ENCODE measurements at regions not wholly inside any gene's neighbourhood (a gene's known extent, or its start where the extent isn't known, plus 50 kb on each side); places are given as distances from the start of the nearest gene placed in this dataset.

GRCh38 chr16:14350081-14350480, 279.0 kb downstream of the MRTFB start:
- Histone ChIP-seq H4K20me1 (ENCODE audit: insufficient read depth, low read length) (no peaks in the 10 kb centered on the region), H3F3A (ENCODE audit: insufficient read depth, low read length) (peaks cover 6% of the 10 kb centered on the region), H3K9me2 (replicated peaks; ENCODE audit: insufficient read depth, low read length) (no peaks in the 10 kb centered on the region), H3K27me3 (replicated peaks; ENCODE audit: insufficient read depth, low read length) (no peaks in the 10 kb centered on the region), H3K9me3 (replicated peaks; ENCODE audit: insufficient read depth, low read length) (no peaks in the 10 kb centered on the region), H3K4me3 (ENCODE audit: low read length) (no peak overlapping the region), H3K36me3 (replicated peaks; ENCODE audit: insufficient read depth, low read length) (no peaks in the 10 kb centered on the region), H3K4me1 (ENCODE audit: low read length) (0 out of 2 replicates have a peak, but pooled peaks cover 3% of the 10 kb centered on the region), H3K27ac (ENCODE audit: low read length) (no peak overlapping the region), H3K79me2 (ENCODE audit: low read length) (no peaks in the 10 kb centered on the region), H3K4me2 (ENCODE audit: low read depth, low read length) (no peak overlapping the region), H3K9ac (ENCODE audit: low read length) (no peak overlapping the region), H2AFZ (ENCODE audit: low read length) (no peak overlapping the region)
- TF ChIP-seq EZH2phosphoT487 (IDR thresholded peaks at IDR 0.05; ENCODE audit: low read length) = no peak
- no peak for TF ChIP-seq CTCF (IDR thresholded peaks at IDR 0.05; ENCODE audit: low read length)
- TF ChIP-seq EZH2 (optimal IDR thresholded peaks at IDR 0.05; ENCODE audit: low read depth, low read length) = no peak
- DNase-seq = no peak

GRCh38 chr16:14347706-14348105, 276.6 kb downstream of the MRTFB start:
- H3K9me2 ChIP-seq (replicated peaks; ENCODE audit: insufficient read depth, low read length) = no peaks in the 10 kb centered on the region

GRCh38 chr16:14346278-14347142, 275.4 kb downstream of the MRTFB start:
- Histone ChIP-seq H3K79me2 (ENCODE audit: low read length) (no peaks in the 10 kb centered on the region), H3K27me3 (replicated peaks; ENCODE audit: insufficient read depth, low read length) (no peaks in the 10 kb centered on the region), H3K4me2 (ENCODE audit: low read depth, low read length) (no peak overlapping the region), H3K4me3 (ENCODE audit: low read length) (no peak overlapping the region), H2AFZ (ENCODE audit: low read length) (no peak overlapping the region), H3K4me1 (ENCODE audit: low read length) (no peaks in the 10 kb centered on the region), H3K36me3 (replicated peaks; ENCODE audit: insufficient read depth, low read length) (no peaks in the 10 kb centered on the region), H4K20me1 (ENCODE audit: insufficient read depth, low read length) (no peaks in the 10 kb centered on the region), H3K9ac (ENCODE audit: low read length) (no peak overlapping the region), H3K27ac (ENCODE audit: low read length) (no peak overlapping the region), H3K9me2 (replicated peaks; ENCODE audit: insufficient read depth, low read length) (no peaks in the 10 kb centered on the region), H3K9me3 (replicated peaks; ENCODE audit: insufficient read depth, low read length) (no peaks in the 10 kb centered on the region), H3F3A (ENCODE audit: insufficient read depth, low read length) (no peaks in the 10 kb centered on the region)
- no peak for TF ChIP-seq EZH2 (optimal IDR thresholded peaks at IDR 0.05; ENCODE audit: low read depth, low read length)
- no peak for TF ChIP-seq EZH2phosphoT487 (IDR thresholded peaks at IDR 0.05; ENCODE audit: low read length)
- TF ChIP-seq CTCF (IDR thresholded peaks at IDR 0.05; ENCODE audit: low read length) = no peak
- DNase-seq = no peak

More at GRCh38 chr16:14347706-14348105, 276.6 kb downstream of the MRTFB start:
- no peak overlapping the region for H2AFZ ChIP-seq (ENCODE audit: low read length)
- TF ChIP-seq EZH2phosphoT487 (IDR thresholded peaks at IDR 0.05; ENCODE audit: low read length) = no peak
- TF ChIP-seq CTCF (IDR thresholded peaks at IDR 0.05; ENCODE audit: low read length) = no peak
- TF ChIP-seq EZH2 (optimal IDR thresholded peaks at IDR 0.05; ENCODE audit: low read depth, low read length) = no peak
- H3K36me3 ChIP-seq (replicated peaks; ENCODE audit: insufficient read depth, low read length) = no peaks in the 10 kb centered on the region
- no peaks in the 10 kb centered on the region for H4K20me1 ChIP-seq (ENCODE audit: insufficient read depth, low read length)
- no peak for DNase-seq
- H3F3A ChIP-seq (ENCODE audit: insufficient read depth, low read length) = no peaks in the 10 kb centered on the region
- no peak overlapping the region for H3K4me3 ChIP-seq (ENCODE audit: low read length)
- no peak overlapping the region for H3K9ac ChIP-seq (ENCODE audit: low read length)
- no peaks in the 10 kb centered on the region for H3K4me1 ChIP-seq (ENCODE audit: low read length)
- H3K9me3 ChIP-seq (replicated peaks; ENCODE audit: insufficient read depth, low read length) = no peaks in the 10 kb centered on the region
- H3K4me2 ChIP-seq (ENCODE audit: low read depth, low read length) = no peak overlapping the region
- no peaks in the 10 kb centered on the region for H3K27me3 ChIP-seq (replicated peaks; ENCODE audit: insufficient read depth, low read length)
- H3K79me2 ChIP-seq (ENCODE audit: low read length) = no peaks in the 10 kb centered on the region
- H3K27ac ChIP-seq (ENCODE audit: low read length) = no peak overlapping the region
